ENCODE measurements at regions not wholly inside any gene's neighbourhood (a gene's known extent, or its start where the extent isn't known, plus 50 kb on each side); places are given as distances from the start of the nearest gene placed in this dataset.

- peak; percentile 47 for DNase-seq
These were observed 49.9 kb upstream of the HS6ST1 start for GRCh38 chr2:128368437-128369107.

GRCh38 chr2:128369108-128369555, 50.5 kb upstream of the HS6ST1 start:
- peak; percentile 71 for DNase-seq

- no peak for DNase-seq
These were observed 51.2 kb upstream of the HS6ST1 start for GRCh38 chr2:128369602-128370467.

- DNase-seq, result no peak
These were observed 52.0 kb upstream of the HS6ST1 start for GRCh38 chr2:128370468-128371247.

- DNase-seq, result no peak
These were observed 52.6 kb upstream of the HS6ST1 start for GRCh38 chr2:128371248-128371630.

- DNase-seq, result no peak
These were observed 53.1 kb upstream of the HS6ST1 start for GRCh38 chr2:128371648-128372345.

GRCh38 chr2:128372621-128373341, 54.1 kb upstream of the HS6ST1 start:
- DNase-seq, result no peak

GRCh38 chr2:128373451-128374000, 54.9 kb upstream of the HS6ST1 start:
- DNase-seq, result no peak

- no peak for DNase-seq
These were observed 55.5 kb upstream of the HS6ST1 start for GRCh38 chr2:128374001-128374710.

GRCh38 chr2:128374711-128375413, 56.2 kb upstream of the HS6ST1 start:
- DNase-seq, result no peak

- no peak for DNase-seq
These were observed 56.8 kb upstream of the HS6ST1 start for GRCh38 chr2:128375454-128375853.

- DNase-seq, result no peak
These were observed 57.8 kb upstream of the HS6ST1 start for GRCh38 chr2:128376241-128377041.

GRCh38 chr2:128377071-128377910, 58.6 kb upstream of the HS6ST1 start:
- DNase-seq, result no peak

- peak; percentile 47 for DNase-seq
These were observed 59.8 kb upstream of the HS6ST1 start for GRCh38 chr2:128378231-128379020.

GRCh38 chr2:128379021-128380015, 60.6 kb upstream of the HS6ST1 start:
- DNase-seq, result peak; percentile 67
